SK-N-SH treated with all-trans-retinoic acid at 6 μM for 48 hours (cell line): ENCODE measurements at regions not wholly inside any gene's neighbourhood (a gene's known extent, or its start where the extent isn't known, plus 50 kb on each side); places are given as distances from the start of the nearest gene placed in this dataset.

ENCODE experiments used
- ARNTL ChIP-seq: fragments of 450-650 bp; formaldehyde crosslinking; IDR thresholded peaks from 2 replicates; pipeline ENCODE4 v1.5.0; 2020; ENCODE audit warnings: low read depth, mild to moderate bottlenecking, moderate library complexity, borderline replicate concordance
- PPARA ChIP-seq: fragments of 250-450 bp; sonication (Bioruptor Pico); IDR thresholded peaks from 2 replicates; pipeline ENCODE4 v1.5.0; 2020; ENCODE audit warnings: mild to moderate bottlenecking, borderline replicate concordance
- ZNF8 ChIP-seq: fragments of 450-650 bp; formaldehyde crosslinking; IDR thresholded peaks from 2 replicates; pipeline ENCODE4 v1.5.0; 2020; ENCODE audit warnings: mild to moderate bottlenecking, moderate library complexity
- TF ChIP-seq, protein P1 (sequence below): fragments of 250-450 bp; sonication (Bioruptor Pico); IDR thresholded peaks from 2 replicates; pipeline ENCODE4 v1.5.1; 2021; ENCODE audit warnings: mild to moderate bottlenecking, moderate library complexity

DNA sequence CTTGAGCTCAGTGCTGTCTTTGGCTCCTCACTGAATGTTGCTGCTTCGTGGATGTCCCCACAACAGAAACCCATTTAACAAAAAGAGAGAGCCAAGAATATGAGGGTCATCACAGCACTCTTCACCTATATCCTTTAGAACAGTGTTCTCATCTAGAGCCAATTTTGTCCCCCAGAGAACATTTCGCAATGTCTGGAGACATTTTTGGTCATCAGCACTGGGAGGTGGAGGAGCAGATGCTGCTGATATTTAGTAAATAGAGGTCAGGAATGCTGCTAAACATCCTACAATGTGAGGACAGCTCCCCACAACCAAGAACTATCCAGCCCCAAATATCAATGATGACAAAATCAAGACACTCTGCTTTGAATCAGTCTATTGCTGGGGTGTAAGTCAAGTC is 92.5 kb downstream of the BBS10 start:
- TF ChIP-seq, protein P1, sequence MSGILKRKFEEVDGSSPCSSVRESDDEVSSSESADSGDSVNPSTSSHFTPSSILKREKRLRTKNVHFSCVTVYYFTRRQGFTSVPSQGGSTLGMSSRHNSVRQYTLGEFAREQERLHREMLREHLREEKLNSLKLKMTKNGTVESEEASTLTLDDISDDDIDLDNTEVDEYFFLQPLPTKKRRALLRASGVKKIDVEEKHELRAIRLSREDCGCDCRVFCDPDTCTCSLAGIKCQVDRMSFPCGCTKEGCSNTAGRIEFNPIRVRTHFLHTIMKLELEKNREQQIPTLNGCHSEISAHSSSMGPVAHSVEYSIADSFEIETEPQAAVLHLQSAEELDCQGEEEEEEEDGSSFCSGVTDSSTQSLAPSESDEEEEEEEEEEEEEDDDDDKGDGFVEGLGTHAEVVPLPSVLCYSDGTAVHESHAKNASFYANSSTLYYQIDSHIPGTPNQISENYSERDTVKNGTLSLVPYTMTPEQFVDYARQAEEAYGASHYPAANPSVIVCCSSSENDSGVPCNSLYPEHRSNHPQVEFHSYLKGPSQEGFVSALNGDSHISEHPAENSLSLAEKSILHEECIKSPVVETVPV (CRISPR knock-in tag): no peak
- no peak for TF ChIP-seq ZNF8 (CRISPR knock-in tag)
- no peak for TF ChIP-seq PPARA (CRISPR knock-in tag)
- TF ChIP-seq ARNTL (CRISPR knock-in tag): no peak
